BLaER1 treated with 17β-estradiol and CSF1 and Interleukin-3, amounts not matched to agents 10 nM and 100 nM (cell line): ENCODE measurements at regions not wholly inside any gene's neighbourhood (a gene's known extent, or its start where the extent isn't known, plus 50 kb on each side); places are given as distances from the start of the nearest gene placed in this dataset.
"Not testable (repeated sequence)": the region's sequence is repeated elsewhere in the genome, so short reads cannot be mapped to it uniquely, and the experiment has no call there.

Experiments used
- H3K27ac ChIP-seq, 11 experiments: shearing (Covaris generic); formaldehyde crosslinking; 2 replicates each; pipeline ENCODE4 v1.8.1; 2022
- H3K27me3 ChIP-seq, 11 experiments: shearing (Covaris generic); formaldehyde crosslinking; 2 replicates each; pipeline ENCODE4 v1.8.1; 2022
- H3K36me3 ChIP-seq, 11 experiments: shearing (Covaris generic); formaldehyde crosslinking; 2 replicates each; pipeline ENCODE4 v1.8.1; 2022
- H3K4me1 ChIP-seq, 10 experiments: shearing (Covaris generic); formaldehyde crosslinking; 2 replicates each; pipeline ENCODE4 v1.8.1; 2022
- H3K4me2 ChIP-seq, 11 experiments: shearing (Covaris generic); formaldehyde crosslinking; 2 replicates each; pipeline ENCODE4 v1.8.1; 2022
- H3K4me3 ChIP-seq, 10 experiments: shearing (Covaris generic); formaldehyde crosslinking; 2 replicates each; pipeline ENCODE4 v1.8.1; 2022
- H3K9ac ChIP-seq, 11 experiments: shearing (Covaris generic); formaldehyde crosslinking; 2 replicates each; pipeline ENCODE4 v1.8.1; 2022
- H3K9me3 ChIP-seq, 11 experiments: shearing (Covaris generic); formaldehyde crosslinking; replicated peaks in 1 of 11; 2 replicates each; pipeline ENCODE4 v1.8.1; 2022
- H4K20me1 ChIP-seq, 11 experiments: shearing (Covaris generic); formaldehyde crosslinking; 2 replicates each; pipeline ENCODE4 v1.8.1; 2022
- Cebpa-rat ChIP-seq, 11 experiments: shearing (Covaris generic); IDR thresholded peaks; 2 replicates each; pipeline ENCODE4 v1.8.1; 2022

DNA sequence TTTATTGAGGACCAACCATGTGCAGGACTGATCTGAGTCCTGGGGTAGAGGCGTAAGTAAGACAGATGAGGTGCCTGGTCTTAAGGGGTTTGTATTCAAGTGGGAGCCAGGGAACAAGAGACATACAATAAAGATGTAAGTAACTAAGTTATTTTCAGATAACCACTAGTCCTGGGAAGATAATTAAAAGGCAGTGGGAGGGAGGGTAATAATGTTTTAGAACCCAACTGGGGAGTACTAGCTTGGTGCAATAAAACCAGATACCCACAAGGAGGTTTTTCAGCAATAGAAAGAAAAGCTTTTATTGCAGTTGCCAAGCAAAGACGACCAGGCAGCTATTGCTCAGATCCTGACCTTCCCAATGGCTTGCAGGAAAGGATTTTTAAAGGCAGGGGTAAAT is 893.7 kb downstream of the UQCRFS1 start:
- no peaks in the 10 kb centered on the region for H3K36me3 ChIP-seq
- H3K9me3 ChIP-seq = no peaks in the 10 kb centered on the region
- H4K20me1 ChIP-seq = no peaks in the 10 kb centered on the region
- peaks cover 0 to 11% (median 0%) of the 10 kb centered on the region in 10 experiments; a peak in 4 of 20 replicates for H3K4me1 ChIP-seq
- H3K4me2 ChIP-seq = no peak overlapping the region
- H3K27ac ChIP-seq = no peak overlapping the region
- H3K9ac ChIP-seq = no peak overlapping the region
- no peaks in the 10 kb centered on the region for H3K27me3 ChIP-seq
- H3K4me3 ChIP-seq = no peak overlapping the region
- no peak for TF ChIP-seq Cebpa-rat (IDR thresholded peaks at IDR 0.05)

- H3K27ac ChIP-seq = no peak overlapping the region
- H3K9me3 ChIP-seq = no peaks in the 10 kb centered on the region
- 0 out of 22 replicates have a peak overlapping the region, but pooled peaks of 1 of the 11 experiments have one; percentile 16 for H3K4me2 ChIP-seq
- no peak for TF ChIP-seq Cebpa-rat (IDR thresholded peaks at IDR 0.05)
- H3K4me1 ChIP-seq = peaks cover 0 to 13% (median 0%) of the 10 kb centered on the region in 10 experiments; a peak in 4 of 20 replicates
- H3K27me3 ChIP-seq = no peaks in the 10 kb centered on the region
- no peaks in the 10 kb centered on the region for H3K36me3 ChIP-seq
- no peaks in the 10 kb centered on the region for H4K20me1 ChIP-seq
- no peak overlapping the region for H3K9ac ChIP-seq
- no peak overlapping the region for H3K4me3 ChIP-seq
These were observed 894.3 kb downstream of the UQCRFS1 start for GRCh38 chr19:28318469-28319179.

GRCh38 chr19:28316464-28316863 is 896.5 kb downstream of the UQCRFS1 start:
- no peak overlapping the region for H3K9ac ChIP-seq
- H3K27ac ChIP-seq = no peak overlapping the region
- no peak overlapping the region for H3K4me3 ChIP-seq
- no peaks in the 10 kb centered on the region for H3K27me3 ChIP-seq
- no peaks in the 10 kb centered on the region for H4K20me1 ChIP-seq
- no peaks in the 10 kb centered on the region for H3K9me3 ChIP-seq
- H3K4me1 ChIP-seq = peaks cover 0 to 13% (median 0%) of the 10 kb centered on the region in 10 experiments; a peak in 4 of 20 replicates
- no peaks in the 10 kb centered on the region for H3K36me3 ChIP-seq
- H3K4me2 ChIP-seq = no peak overlapping the region
- no peak for TF ChIP-seq Cebpa-rat (IDR thresholded peaks at IDR 0.05)

DNA sequence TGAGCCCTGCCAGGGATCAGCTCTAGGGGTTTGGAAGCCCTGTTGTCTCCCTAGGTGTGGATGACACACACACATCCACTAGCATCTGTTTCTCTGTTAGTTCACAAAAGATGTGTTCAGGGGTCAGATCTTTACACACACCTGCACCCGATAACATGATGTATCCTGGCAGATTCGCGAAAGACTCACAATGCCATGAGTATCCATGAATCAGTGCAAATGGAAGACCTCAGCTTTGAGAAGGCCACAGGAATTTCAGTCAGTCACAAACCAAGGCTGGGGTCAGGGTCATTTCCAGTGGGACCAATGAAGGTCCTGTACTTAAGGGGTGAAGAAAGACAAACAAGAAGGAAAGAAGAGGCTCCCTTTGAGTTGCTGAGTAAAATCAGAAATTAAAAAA is 898.2 kb downstream of the UQCRFS1 start:
- Histone ChIP-seq H3K4me1 (peaks cover 0 to 13% (median 0%) of the 10 kb centered on the region in 10 experiments; a peak in 4 of 20 replicates), H3K27ac (no peak overlapping the region), H3K9ac (no peak overlapping the region), H3K4me3 (no peak overlapping the region), H3K36me3 (no peaks in the 10 kb centered on the region), H3K9me3 (no peaks in the 10 kb centered on the region), H3K4me2 (no peak overlapping the region; a peak in 1 of 22 replicates), H3K27me3 (no peaks in the 10 kb centered on the region), H4K20me1 (no peaks in the 10 kb centered on the region)
- TF ChIP-seq Cebpa-rat (IDR thresholded peaks at IDR 0.05) = no peak

GRCh38 chr19:28314287-28314686 is 898.7 kb downstream of the UQCRFS1 start:
- peaks cover 0 to 13% (median 0%) of the 10 kb centered on the region in 10 experiments; a peak in 4 of 20 replicates for H3K4me1 ChIP-seq
- H3K9ac ChIP-seq = no peak overlapping the region
- H3K36me3 ChIP-seq = no peaks in the 10 kb centered on the region
- no peaks in the 10 kb centered on the region for H4K20me1 ChIP-seq
- no peaks in the 10 kb centered on the region for H3K9me3 ChIP-seq
- no peak overlapping the region for H3K27ac ChIP-seq
- no peaks in the 10 kb centered on the region for H3K27me3 ChIP-seq
- TF ChIP-seq Cebpa-rat (IDR thresholded peaks at IDR 0.05) = no peak
- H3K4me3 ChIP-seq = no peak overlapping the region
- peak overlapping the region in 3 of 11 experiments; percentile 2 to 37 (median 28); a peak in 4 of 22 replicates for H3K4me2 ChIP-seq

- TF ChIP-seq Cebpa-rat (IDR thresholded peaks at IDR 0.05) = no peak
- H3K9me3 ChIP-seq = no peaks in the 10 kb centered on the region
- no peak overlapping the region for H3K4me3 ChIP-seq
- H3K27me3 ChIP-seq = no peaks in the 10 kb centered on the region
- no peaks in the 10 kb centered on the region for H3K36me3 ChIP-seq
- peaks cover 0 to 13% (median 0%) of the 10 kb centered on the region in 10 experiments; a peak in 4 of 20 replicates for H3K4me1 ChIP-seq
- H3K27ac ChIP-seq = no peak overlapping the region
- H3K9ac ChIP-seq = no peak overlapping the region
- no peaks in the 10 kb centered on the region for H4K20me1 ChIP-seq
- no peak overlapping the region for H3K4me2 ChIP-seq
These were observed 899.3 kb downstream of the UQCRFS1 start for GRCh38 chr19:28313633-28314032.

GRCh38 chr19:28312269-28312668 is 900.7 kb downstream of the UQCRFS1 start:
- H3K9me3 ChIP-seq = no peaks in the 10 kb centered on the region
- no peak overlapping the region for H3K4me2 ChIP-seq
- no peak overlapping the region for H3K4me3 ChIP-seq
- no peaks in the 10 kb centered on the region for H4K20me1 ChIP-seq
- no peaks in the 10 kb centered on the region for H3K27me3 ChIP-seq
- no peaks in the 10 kb centered on the region for H3K36me3 ChIP-seq
- peaks cover 0 to 13% (median 0%) of the 10 kb centered on the region in 10 experiments; a peak in 4 of 20 replicates for H3K4me1 ChIP-seq
- no peak for TF ChIP-seq Cebpa-rat (IDR thresholded peaks at IDR 0.05)
- H3K27ac ChIP-seq = no peak overlapping the region
- no peak overlapping the region for H3K9ac ChIP-seq

- H3K36me3 ChIP-seq, H3K27ac ChIP-seq, H3K4me1 ChIP-seq, H3K9ac ChIP-seq, H3K9me3 ChIP-seq, H3K4me2 ChIP-seq, H3K4me3 ChIP-seq, H4K20me1 ChIP-seq, H3K27me3 ChIP-seq: not testable (repeated sequence)
These were observed 902.1 kb downstream of the UQCRFS1 start for GRCh38 chr19:28310829-28311228.

GRCh38 chr19:28309070-28309469 is 903.9 kb downstream of the UQCRFS1 start:
- Histone ChIP-seq H3K9ac (no peak overlapping the region), H3K4me3 (no peak overlapping the region), H3K9me3 (no peaks in the 10 kb centered on the region), H4K20me1 (no peaks in the 10 kb centered on the region), H3K36me3 (no peaks in the 10 kb centered on the region), H3K27me3 (no peaks in the 10 kb centered on the region), H3K4me1 (peaks cover 0 to 15% (median 2%) of the 10 kb centered on the region in 10 experiments; a peak in 12 of 20 replicates), H3K27ac (no peak overlapping the region), H3K4me2 (no peak overlapping the region)
- no peak for TF ChIP-seq Cebpa-rat (IDR thresholded peaks at IDR 0.05)

DNA sequence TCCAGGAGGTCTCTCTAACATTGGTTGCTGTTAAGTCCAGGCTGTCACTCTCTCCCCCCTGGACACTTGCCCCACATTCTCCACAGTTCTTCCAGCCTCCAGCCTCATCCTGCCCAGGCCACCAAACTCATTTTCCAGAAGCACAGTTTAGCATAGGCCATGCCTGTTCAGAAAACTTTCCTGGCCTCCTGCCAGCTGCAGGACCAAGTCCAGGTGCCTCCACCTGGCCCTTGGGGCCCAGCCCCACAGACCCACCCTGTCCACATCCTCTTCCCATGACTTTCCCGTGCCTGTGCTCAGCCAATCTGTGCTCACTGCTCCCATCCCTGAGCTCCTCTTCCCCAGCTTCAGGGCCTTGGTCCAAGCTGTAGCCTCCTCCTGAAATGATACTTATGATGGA is 905.0 kb downstream of the UQCRFS1 start:
- H3K9ac ChIP-seq = no peak overlapping the region
- H3K36me3 ChIP-seq = no peaks in the 10 kb centered on the region
- no peak overlapping the region for H3K4me3 ChIP-seq
- H3K4me1 ChIP-seq = peaks cover 0 to 26% (median 13%) of the 10 kb centered on the region in 10 experiments; a peak in 15 of 20 replicates
- H3K4me2 ChIP-seq = no peak overlapping the region
- no peak overlapping the region for H3K27ac ChIP-seq
- H4K20me1 ChIP-seq = no peaks in the 10 kb centered on the region
- H3K27me3 ChIP-seq = no peaks in the 10 kb centered on the region
- no peaks in the 10 kb centered on the region for H3K9me3 ChIP-seq
- no peak for TF ChIP-seq Cebpa-rat (IDR thresholded peaks at IDR 0.05)
